ENCODE measurements at regions not wholly inside any gene's neighbourhood (a gene's known extent, or its start where the extent isn't known, plus 50 kb on each side); places are given as distances from the start of the nearest gene placed in this dataset.

- TF ChIP-seq CTCF (IDR thresholded peaks at IDR 0.05) = no peak
- no peak for TF ChIP-seq POLR2A (IDR thresholded peaks at IDR 0.05)
Measured at GRCh38 chr12:92297932-92298696, 152.5 kb upstream of the BTG1 start.

Data from heart left ventricle (tissue), 13 donors.